Smooth muscle cell (in vitro differentiated cells): ENCODE measurements at regions not wholly inside any gene's neighbourhood (a gene's known extent, or its start where the extent isn't known, plus 50 kb on each side); places are given as distances from the start of the nearest gene placed in this dataset.

Experiments used
- DNase-seq: peaks from one replicate; lab custom pipeline; 2025; ENCODE audit not compliant: unreplicated experiment; lab: John Stamatoyannopoulos, UW
- H2AFZ ChIP-seq: fragments of 200-600 bp; sonication (generic); 2 replicates; pipeline ENCODE4 v1.6.0; 2016; ENCODE audit warnings: antibody characterized with exemption, low read depth, mild to moderate bottlenecking
- H3F3A ChIP-seq: fragments of 200-600 bp; sonication (generic); 2 replicates; pipeline ENCODE4 v1.6.0; 2017; ENCODE audit warnings: antibody characterized with exemption, low read depth
- H3K27ac ChIP-seq: fragments of 200-600 bp; sonication (generic); 2 replicates; pipeline ENCODE4 v1.5.1; 2016; ENCODE audit warnings: low read depth, mild to moderate bottlenecking
- H3K27me3 ChIP-seq: fragments of 200-600 bp; sonication (generic); 2 replicates; pipeline ENCODE4 v1.6.1; 2016; ENCODE audit warnings: low read depth, mild to moderate bottlenecking
- H3K36me3 ChIP-seq: fragments of 200-600 bp; sonication (generic); 2 replicates; pipeline ENCODE4 v1.5.1; 2016; ENCODE audit warnings: low read depth
- H3K4me1 ChIP-seq: fragments of 200-600 bp; sonication (generic); 2 replicates; pipeline ENCODE4 v1.5.1; 2016; ENCODE audit warnings: low read depth
- H3K4me2 ChIP-seq: fragments of 200-600 bp; sonication (generic); 2 replicates; pipeline ENCODE4 v1.6.0; 2016; ENCODE audit warnings: mild to moderate bottlenecking
- H3K4me3 ChIP-seq: fragments of 200-600 bp; sonication (generic); 2 replicates; pipeline ENCODE4 v1.5.1; 2016; ENCODE audit warnings: mild to moderate bottlenecking
- H3K79me2 ChIP-seq: fragments of 200-600 bp; sonication (generic); 2 replicates; pipeline ENCODE4 v1.6.0; 2016; ENCODE audit warnings: low read depth, mild to moderate bottlenecking
- H3K9ac ChIP-seq: fragments of 200-600 bp; sonication (generic); 2 replicates; pipeline ENCODE4 v1.6.0; 2016; ENCODE audit warnings: low read depth
- H3K9me3 ChIP-seq: fragments of 200-600 bp; sonication (generic); replicated peaks from 2 replicates; pipeline ENCODE4 v1.5.1; 2016; ENCODE audit warnings: low read depth
- H4K20me1 ChIP-seq: fragments of 200-600 bp; sonication (generic); 2 replicates; pipeline ENCODE4 v1.6.0; 2016; ENCODE audit warnings: low read depth
- CTCF ChIP-seq: fragments of 200-600 bp; sonication (generic); IDR thresholded peaks from 2 replicates; pipeline ENCODE4 v1.5.1; 2017; ENCODE audit warnings: borderline replicate concordance, mild to moderate bottlenecking, antibody characterized with exemption; ENCODE audit not compliant: insufficient read depth, poor library complexity, severe bottlenecking
- WGBS: methylation state at CpG from one replicate; pipeline ENCODE4 v1.1.7; 2016; ENCODE audit warnings: low lambda C conversion rate; 5-methylcytosine and 5-hydroxymethylcytosine counted together

GRCh38 chr15:70309716-70310115 lies 212.0 kb upstream of the TLE3 start:
- no peak for TF ChIP-seq CTCF
- H3K36me3 ChIP-seq, result no peaks in the 10 kb centered on the region
- no peak overlapping the region for H2AFZ ChIP-seq
- H3K27me3 ChIP-seq, result no peaks in the 10 kb centered on the region
- no peak overlapping the region for H3K4me3 ChIP-seq
- no peaks in the 10 kb centered on the region for H4K20me1 ChIP-seq
- no peak overlapping the region for H3K27ac ChIP-seq
- H3K9ac ChIP-seq, result no peak overlapping the region
- no peak for DNase-seq
- H3K9me3 ChIP-seq, result no peaks in the 10 kb centered on the region
- no peaks in the 10 kb centered on the region for H3K4me1 ChIP-seq
- no peaks in the 10 kb centered on the region for H3K79me2 ChIP-seq
- no peaks in the 10 kb centered on the region for H3F3A ChIP-seq
- no peak overlapping the region for H3K4me2 ChIP-seq
- WGBS, result 25% methylated on average over 4 of the region's 4 CpGs

DNA sequence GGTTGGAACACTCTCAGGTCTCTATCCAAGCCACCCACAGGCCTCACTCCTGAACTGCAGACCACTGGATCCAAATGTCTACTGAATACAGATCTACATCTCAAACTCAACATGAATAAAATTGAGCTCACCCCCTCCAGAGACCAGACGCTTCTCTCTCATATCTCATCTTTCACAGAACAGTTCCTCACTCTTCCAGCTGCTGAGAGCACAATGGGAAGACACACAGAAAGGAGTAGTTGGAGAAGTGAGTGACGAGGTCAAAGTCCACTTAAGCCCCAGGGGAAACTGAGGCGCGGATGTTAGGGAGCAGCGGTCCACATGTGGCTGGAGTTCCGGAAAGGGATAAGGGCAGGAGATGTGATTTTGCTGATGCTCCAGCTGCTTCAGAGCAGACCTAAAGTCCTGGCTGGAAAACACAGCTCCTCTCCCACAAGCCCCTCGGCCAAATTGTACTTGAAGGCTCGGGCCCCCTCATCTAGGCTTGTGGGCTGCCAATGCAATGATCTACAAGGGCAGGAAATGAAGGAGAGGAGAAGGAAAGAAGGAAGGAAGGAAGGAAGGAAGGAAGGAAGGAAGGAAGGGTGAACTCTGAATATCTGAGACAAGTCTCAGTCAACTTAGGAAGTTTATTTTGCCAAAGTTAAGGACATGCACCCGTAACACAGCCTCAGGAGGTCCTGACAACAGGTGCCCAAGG lies 211.2 kb upstream of the TLE3 start:
- no peak overlapping the region for H3K4me2 ChIP-seq
- no peak for TF ChIP-seq CTCF
- WGBS, result 93% methylated on average over 9 of the region's 9 CpGs

DNA sequence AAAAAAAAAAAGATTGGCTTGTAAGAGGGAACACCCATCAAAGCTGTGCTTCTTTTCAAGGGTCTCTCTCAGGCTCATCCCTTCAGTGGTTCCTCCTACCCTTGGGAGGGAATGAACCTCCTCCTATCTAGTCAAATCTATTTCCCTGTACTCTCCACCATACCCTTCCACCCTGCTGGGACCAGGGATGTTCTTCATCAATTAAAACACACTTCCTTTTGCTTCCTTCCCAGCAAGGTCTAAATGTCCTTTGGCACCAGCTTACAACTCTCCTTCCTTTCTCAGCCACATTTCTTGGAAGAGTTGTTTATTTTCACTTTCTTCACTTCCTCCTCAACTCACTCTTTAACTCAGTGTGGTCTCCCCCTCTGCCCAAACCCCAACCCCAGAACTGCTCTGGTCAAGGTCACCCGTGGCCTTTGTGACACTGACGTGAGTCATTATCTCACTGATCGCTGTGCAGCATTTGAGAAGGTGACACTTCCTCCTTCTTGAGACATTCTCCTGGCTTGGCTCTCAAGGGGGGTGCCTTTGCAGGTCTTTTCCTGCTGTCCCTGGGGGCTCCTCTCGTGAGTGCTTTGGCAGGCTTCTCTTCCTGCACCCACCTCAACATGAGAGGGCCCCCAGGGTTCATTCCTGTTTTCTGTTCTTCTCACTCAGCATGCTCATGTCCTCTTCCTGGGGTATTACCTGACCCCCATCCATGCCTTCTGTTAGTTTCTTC lies 210.5 kb upstream of the TLE3 start:
- Histone ChIP-seq H3K9me3 (no peaks in the 10 kb centered on the region), H3K27ac (no peak overlapping the region), H4K20me1 (no peaks in the 10 kb centered on the region), H3K4me2 (no peak overlapping the region), H3K36me3 (no peaks in the 10 kb centered on the region), H3K4me3 (no peak overlapping the region), H3F3A (no peaks in the 10 kb centered on the region), H3K79me2 (no peaks in the 10 kb centered on the region), H2AFZ (no peak overlapping the region), H3K27me3 (no peaks in the 10 kb centered on the region), H3K4me1 (no peaks in the 10 kb centered on the region), H3K9ac (no peak overlapping the region)
- WGBS, result 43% methylated on average over 4 of the region's 4 CpGs
- no peak for TF ChIP-seq CTCF
- DNase-seq, result no peak

More for the DNA sequence above, 211.2 kb upstream of the TLE3 start:
- no peak overlapping the region for H3K4me3 ChIP-seq
- no peaks in the 10 kb centered on the region for H3K9me3 ChIP-seq
- DNase-seq, result no peak
- H3K4me1 ChIP-seq, result no peaks in the 10 kb centered on the region
- no peaks in the 10 kb centered on the region for H3F3A ChIP-seq
- H4K20me1 ChIP-seq, result no peaks in the 10 kb centered on the region
- no peaks in the 10 kb centered on the region for H3K79me2 ChIP-seq
- H3K27ac ChIP-seq, result no peak overlapping the region
- no peak overlapping the region for H2AFZ ChIP-seq
- no peak overlapping the region for H3K9ac ChIP-seq
- H3K36me3 ChIP-seq, result no peaks in the 10 kb centered on the region
- no peaks in the 10 kb centered on the region for H3K27me3 ChIP-seq
